ENCODE measurements at regions not wholly inside any gene's neighbourhood (a gene's known extent, or its start where the extent isn't known, plus 50 kb on each side); places are given as distances from the start of the nearest gene placed in this dataset.
A peak's percentile ranks its signal among the peaks of the same experiment; 100 is the strongest.

DNA sequence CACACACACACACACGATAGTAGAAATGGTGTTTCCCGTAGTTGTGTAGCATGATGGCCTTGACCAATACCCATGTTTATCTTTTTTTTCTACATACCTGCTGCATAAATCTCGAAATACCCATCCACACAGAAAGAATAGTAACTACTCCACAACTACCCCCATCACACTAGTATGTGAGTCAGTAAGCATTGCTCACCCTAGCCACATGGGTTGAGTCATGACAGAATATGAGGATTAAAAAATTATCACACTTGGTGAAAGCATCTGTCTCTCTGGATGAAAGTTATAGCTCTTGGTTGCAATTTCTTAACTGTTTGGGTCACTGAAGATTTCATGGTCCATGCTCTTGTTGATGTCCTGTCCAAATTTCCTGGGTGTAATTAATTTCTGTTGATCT is 103.4 kb upstream of the MDFIC start:
- TF ChIP-seq, protein P1, sequence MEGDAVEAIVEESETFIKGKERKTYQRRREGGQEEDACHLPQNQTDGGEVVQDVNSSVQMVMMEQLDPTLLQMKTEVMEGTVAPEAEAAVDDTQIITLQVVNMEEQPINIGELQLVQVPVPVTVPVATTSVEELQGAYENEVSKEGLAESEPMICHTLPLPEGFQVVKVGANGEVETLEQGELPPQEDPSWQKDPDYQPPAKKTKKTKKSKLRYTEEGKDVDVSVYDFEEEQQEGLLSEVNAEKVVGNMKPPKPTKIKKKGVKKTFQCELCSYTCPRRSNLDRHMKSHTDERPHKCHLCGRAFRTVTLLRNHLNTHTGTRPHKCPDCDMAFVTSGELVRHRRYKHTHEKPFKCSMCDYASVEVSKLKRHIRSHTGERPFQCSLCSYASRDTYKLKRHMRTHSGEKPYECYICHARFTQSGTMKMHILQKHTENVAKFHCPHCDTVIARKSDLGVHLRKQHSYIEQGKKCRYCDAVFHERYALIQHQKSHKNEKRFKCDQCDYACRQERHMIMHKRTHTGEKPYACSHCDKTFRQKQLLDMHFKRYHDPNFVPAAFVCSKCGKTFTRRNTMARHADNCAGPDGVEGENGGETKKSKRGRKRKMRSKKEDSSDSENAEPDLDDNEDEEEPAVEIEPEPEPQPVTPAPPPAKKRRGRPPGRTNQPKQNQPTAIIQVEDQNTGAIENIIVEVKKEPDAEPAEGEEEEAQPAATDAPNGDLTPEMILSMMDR (IDR thresholded peaks at IDR 0.05; ENCODE audit: insufficient read depth, low read depth, low read length), result no peak
- no peak overlapping the region for H3K4me3 ChIP-seq (ENCODE audit: low read depth, low read length)
- peak; percentile 36 for DNase-seq (ENCODE audit: low read depth)

- TF ChIP-seq, protein P1 (IDR thresholded peaks at IDR 0.05; ENCODE audit: insufficient read depth, low read depth, low read length), result no peak
- no peak overlapping the region for H3K4me3 ChIP-seq (ENCODE audit: low read depth, low read length)
- DNase-seq (ENCODE audit: low read depth), result peak; percentile 97
Observed at GRCh38 chr7:114819616-114820362, 102.1 kb upstream of the MDFIC start.

DNA sequence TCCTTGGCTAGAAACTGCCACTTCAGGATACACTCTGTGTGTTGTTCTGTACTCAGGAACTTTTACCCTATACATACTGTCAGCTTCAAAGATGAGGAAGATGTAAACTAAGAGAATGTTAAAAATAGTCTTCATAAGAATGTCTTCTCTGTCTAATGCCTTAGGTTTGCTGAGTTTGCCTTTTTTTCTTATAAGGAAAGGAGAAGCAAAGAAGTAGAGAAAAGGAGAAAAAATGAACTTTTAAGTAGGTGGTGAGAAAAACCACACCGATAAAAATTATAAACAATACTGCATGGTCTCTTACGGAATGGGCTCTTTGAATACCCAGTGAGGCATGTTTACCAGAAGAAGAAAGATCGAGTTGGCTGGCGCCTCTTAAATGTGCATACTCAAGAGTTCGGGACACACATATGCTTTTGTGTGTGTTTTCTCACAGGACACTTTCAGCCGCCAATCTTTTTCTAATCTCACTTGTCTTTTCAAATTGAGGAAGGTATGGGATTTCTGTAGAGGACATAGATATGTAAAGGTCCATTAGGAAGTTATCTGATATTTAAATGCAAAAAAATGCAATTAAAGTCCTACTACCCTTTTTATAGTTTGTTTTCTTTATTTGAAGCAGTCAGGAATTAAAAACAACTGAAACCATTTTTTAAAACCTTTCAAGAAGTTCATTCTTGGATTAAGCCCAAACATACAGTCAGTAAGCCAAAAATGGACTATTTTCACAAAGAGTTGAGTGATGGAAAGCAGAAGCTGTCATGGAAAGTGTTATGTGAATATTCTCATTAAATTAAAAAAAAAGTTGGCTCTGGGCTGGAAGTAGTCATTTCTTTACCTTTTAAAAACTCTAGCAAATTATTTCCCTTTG is 100.6 kb upstream of the MDFIC start:
- DNase-seq (ENCODE audit: low read depth), result peak; percentile 77
- TF ChIP-seq, protein P1 (IDR thresholded peaks at IDR 0.05; ENCODE audit: insufficient read depth, low read depth, low read length), result no peak
- no peak overlapping the region for H3K4me3 ChIP-seq (ENCODE audit: low read depth, low read length)

DNA sequence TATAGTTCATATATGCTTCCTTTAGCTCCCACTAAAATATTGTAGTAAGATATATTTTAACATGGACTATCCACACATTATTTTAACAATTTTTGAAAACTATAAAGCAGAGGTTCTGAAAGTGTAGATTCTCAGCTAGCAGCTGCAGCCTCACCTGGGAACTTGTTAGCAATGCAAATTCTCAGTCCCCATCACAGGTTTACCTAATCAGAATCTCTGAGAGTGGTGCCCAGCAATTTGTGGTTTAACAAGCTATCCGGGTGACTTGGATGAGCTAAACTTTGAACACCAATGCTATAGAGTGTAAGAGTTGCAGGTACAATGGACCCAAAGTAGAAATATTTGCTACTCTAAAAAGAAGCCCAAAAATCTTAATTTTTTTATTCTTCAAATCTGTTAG is 99.8 kb upstream of the MDFIC start:
- H3K4me3 ChIP-seq (ENCODE audit: low read depth, low read length), result no peak overlapping the region
- TF ChIP-seq, protein P1 (IDR thresholded peaks at IDR 0.05; ENCODE audit: insufficient read depth, low read depth, low read length), result no peak
- no peak for DNase-seq (ENCODE audit: low read depth)

GRCh38 chr7:114822844-114823243 is 99.0 kb upstream of the MDFIC start:
- TF ChIP-seq, protein P1 (IDR thresholded peaks at IDR 0.05; ENCODE audit: insufficient read depth, low read depth, low read length), result no peak
- H3K4me3 ChIP-seq (ENCODE audit: low read depth, low read length), result no peak overlapping the region
- no peak for DNase-seq (ENCODE audit: low read depth)

DNA sequence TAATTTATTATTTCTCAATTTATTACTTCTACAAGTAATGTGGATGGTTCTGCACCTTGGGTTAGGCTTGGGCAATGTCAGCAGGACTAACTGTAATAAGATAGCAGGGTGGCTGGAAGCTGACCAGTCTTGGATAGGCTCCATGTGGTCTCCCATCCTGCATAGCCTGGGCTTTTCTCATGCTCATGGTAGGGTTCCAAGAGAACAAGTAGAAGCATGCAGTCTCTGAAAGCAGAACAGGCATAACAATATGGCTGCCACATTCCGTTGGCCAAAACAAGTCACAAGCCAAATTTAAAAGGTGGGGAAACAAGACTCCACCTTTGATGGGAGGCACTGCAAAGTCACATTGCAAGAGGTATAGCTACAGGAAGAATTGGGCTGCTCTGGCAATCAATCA is 98.6 kb upstream of the MDFIC start:
- TF ChIP-seq, protein P1 (IDR thresholded peaks at IDR 0.05; ENCODE audit: insufficient read depth, low read depth, low read length), result no peak
- H3K4me3 ChIP-seq (ENCODE audit: low read depth, low read length), result no peak overlapping the region
- no peak for DNase-seq (ENCODE audit: low read depth)
